GM12865 (cell line): ENCODE measurements at regions not wholly inside any gene's neighbourhood (a gene's known extent, or its start where the extent isn't known, plus 50 kb on each side); places are given as distances from the start of the nearest gene placed in this dataset.

Source experiments
- DNase-seq: peaks from one replicate; pipeline ENCODE4 v3.0.0; 2010; ENCODE audit warnings: low read depth
- H3K4me3 ChIP-seq: 2 replicates; pipeline ENCODE4 v1.5.1; 2011; ENCODE audit warnings: mild to moderate bottlenecking, low read depth, low read length, control low read depth
- TF ChIP-seq, protein P1 (sequence below): IDR thresholded peaks from 2 replicates; pipeline ENCODE4 v1.5.1; 2011; ENCODE audit warnings: low read length, control low read depth, low read depth, inconsistent platforms; ENCODE audit not compliant: insufficient read depth; ENCODE audit errors: missing control alignments

DNA sequence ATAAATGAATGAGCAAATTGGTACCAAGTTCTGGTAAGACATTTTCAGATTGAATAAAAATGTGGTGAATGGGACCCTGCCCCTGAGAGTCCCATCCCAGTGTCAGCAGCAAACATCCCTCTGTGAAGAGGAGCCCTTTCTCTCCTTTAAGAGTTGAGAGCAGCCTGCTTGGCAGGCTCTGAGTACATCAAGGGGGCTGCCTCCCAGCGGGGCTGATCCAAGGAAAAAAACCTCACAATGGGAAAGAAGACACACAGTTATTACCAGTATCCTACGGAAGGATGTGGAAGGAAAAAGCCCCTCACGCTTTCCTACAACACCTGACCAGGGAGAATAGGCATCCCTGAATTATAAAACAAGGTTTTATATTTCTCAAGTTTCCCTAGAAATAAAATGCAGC, 293.8 kb upstream of the B3GAT1 start:
- no peak for DNase-seq
- H3K4me3 ChIP-seq = no peak overlapping the region
- TF ChIP-seq, protein P1, sequence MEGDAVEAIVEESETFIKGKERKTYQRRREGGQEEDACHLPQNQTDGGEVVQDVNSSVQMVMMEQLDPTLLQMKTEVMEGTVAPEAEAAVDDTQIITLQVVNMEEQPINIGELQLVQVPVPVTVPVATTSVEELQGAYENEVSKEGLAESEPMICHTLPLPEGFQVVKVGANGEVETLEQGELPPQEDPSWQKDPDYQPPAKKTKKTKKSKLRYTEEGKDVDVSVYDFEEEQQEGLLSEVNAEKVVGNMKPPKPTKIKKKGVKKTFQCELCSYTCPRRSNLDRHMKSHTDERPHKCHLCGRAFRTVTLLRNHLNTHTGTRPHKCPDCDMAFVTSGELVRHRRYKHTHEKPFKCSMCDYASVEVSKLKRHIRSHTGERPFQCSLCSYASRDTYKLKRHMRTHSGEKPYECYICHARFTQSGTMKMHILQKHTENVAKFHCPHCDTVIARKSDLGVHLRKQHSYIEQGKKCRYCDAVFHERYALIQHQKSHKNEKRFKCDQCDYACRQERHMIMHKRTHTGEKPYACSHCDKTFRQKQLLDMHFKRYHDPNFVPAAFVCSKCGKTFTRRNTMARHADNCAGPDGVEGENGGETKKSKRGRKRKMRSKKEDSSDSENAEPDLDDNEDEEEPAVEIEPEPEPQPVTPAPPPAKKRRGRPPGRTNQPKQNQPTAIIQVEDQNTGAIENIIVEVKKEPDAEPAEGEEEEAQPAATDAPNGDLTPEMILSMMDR = no peak

DNA sequence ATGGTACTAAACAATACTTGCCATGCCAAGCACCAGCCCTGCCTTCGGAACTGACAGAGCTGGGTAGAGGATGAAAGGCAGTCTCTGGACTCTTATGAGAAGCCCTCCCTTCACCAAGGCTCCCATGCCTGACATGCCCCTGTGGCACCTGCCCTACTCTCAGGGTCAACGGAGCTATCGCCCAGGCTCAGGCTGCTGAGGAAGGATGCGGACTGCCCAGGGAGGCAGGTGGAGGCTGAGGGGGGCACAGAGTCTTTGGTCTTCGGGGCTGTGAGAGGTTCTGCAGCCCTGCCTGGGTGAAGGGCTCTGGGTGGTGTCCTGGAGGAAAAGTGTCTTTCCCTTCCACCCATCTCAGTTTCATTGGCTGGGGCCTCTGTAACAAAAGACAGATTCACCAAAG, 290.8 kb upstream of the B3GAT1 start:
- no peak for DNase-seq
- H3K4me3 ChIP-seq = no peak overlapping the region
- TF ChIP-seq, protein P1 = no peak

- H3K4me3 ChIP-seq = no peak overlapping the region
- no peak for DNase-seq
- TF ChIP-seq, protein P1 = no peak
Observed at GRCh38 chr11:134701564-134702165, 289.6 kb upstream of the B3GAT1 start.

DNA sequence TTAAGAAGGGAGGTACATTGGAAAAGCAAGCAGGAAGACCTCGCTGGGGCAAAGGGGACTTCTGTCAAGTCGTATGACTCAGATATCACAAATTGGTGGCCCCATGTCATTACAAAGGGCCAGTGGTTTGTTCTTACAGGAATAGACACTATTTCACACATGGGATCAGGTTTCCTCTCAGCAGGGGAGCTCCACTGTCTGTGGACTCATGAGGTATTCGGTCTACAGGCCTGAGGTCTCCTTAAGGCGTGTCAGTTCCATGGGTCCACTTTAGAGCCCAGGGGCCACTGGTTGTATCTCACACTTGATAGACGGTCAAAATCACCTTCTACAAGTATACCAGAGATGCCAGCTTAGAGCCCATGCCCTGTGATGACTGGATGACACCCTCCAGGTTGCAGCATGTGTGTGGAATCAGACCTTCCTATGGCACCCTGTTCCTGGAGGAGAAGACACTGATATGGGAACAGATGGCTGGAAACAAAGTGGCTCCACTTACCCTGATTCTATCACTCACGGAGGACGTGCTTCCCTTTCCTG, 288.1 kb upstream of the B3GAT1 start:
- H3K4me3 ChIP-seq = no peak overlapping the region
- no peak for DNase-seq
- TF ChIP-seq, protein P1 = no peak

DNA sequence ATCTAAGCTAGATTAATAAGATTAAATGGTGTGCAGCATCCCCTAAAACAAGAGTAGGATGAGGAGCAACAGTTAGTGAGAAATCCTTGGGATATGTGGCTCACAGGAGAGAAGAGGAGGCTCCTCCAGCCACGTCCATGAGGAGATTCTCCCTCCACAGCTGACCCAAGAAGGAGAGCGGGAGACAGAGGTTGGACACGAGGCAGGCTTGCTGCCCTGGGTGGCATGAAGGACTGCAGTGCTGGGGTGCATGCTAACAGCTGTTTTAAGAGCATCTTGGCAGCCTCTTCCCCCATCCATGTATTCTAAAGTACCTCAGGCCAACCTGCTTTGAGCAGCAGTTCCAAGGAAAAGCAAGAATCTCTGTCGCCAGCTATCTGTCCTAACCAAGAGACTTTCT, 284.4 kb upstream of the B3GAT1 start:
- DNase-seq = no peak
- TF ChIP-seq, protein P1 = no peak
- no peak overlapping the region for H3K4me3 ChIP-seq

DNA sequence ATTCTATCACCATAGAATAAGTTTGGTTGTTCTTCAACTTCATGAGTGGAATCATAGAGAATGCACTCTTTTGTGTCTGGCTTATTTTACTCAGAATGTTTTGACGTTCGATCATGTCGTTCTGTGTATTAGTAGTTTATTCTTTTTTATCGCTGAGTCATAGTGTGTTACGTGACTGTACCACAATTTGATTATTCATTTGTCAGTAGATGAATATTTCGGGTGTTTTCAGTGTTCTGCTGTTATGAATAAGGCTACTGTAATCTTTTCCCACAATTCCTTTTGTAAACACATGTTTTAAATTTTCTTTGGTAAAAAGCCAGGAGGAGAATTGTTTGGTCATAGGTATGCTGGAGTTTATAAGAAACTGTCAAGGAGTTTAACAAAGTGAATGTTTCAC, 279.9 kb upstream of the B3GAT1 start:
- no peak overlapping the region for H3K4me3 ChIP-seq
- DNase-seq = no peak
- TF ChIP-seq, protein P1 = no peak

- TF ChIP-seq, protein P1 = no peak
- no peak for DNase-seq
- H3K4me3 ChIP-seq = no peak overlapping the region
Observed at GRCh38 chr11:134691295-134691873, 279.3 kb upstream of the B3GAT1 start.
